Thymus (tissue), 11 donors: ENCODE measurements at regions not wholly inside any gene's neighbourhood (a gene's known extent, or its start where the extent isn't known, plus 50 kb on each side); places are given as distances from the start of the nearest gene placed in this dataset.
"Not testable (repeated sequence)": the region's sequence is repeated elsewhere in the genome, so short reads cannot be mapped to it uniquely, and the experiment has no call there.

Experiments used
- DNase-seq, 9 donors: peaks; one replicate each; pipeline ENCODE4 v3.0.0-alpha.2; 2013; ENCODE audit warnings: low spot score in 9 of 9, low read depth in 6 of 9, missing footprints in 1 of 9
- H3K27ac ChIP-seq, 2 donors: one replicate each; pipeline ENCODE4 v1.5.1; 2013; ENCODE audit warnings: control low read depth in 1 of 2, low read depth in 1 of 2, low read length in 1 of 2, mild to moderate bottlenecking in 1 of 2, moderate library complexity in 1 of 2
- H3K27me3 ChIP-seq, 2 donors: one replicate each; pipeline ENCODE4 v1.5.1; 2013; ENCODE audit warnings: low read length in 1 of 2; ENCODE audit not compliant: control insufficient read depth in 2 of 2, insufficient read depth in 1 of 2
- H3K36me3 ChIP-seq, 2 donors: one replicate each; pipeline ENCODE4 v1.5.1; 2013; ENCODE audit warnings: low read length in 1 of 2, mild to moderate bottlenecking in 1 of 2, moderate library complexity in 1 of 2; ENCODE audit not compliant: control insufficient read depth in 2 of 2, insufficient read depth in 2 of 2
- H3K4me1 ChIP-seq, 2 donors: one replicate each; pipeline ENCODE4 v1.5.1; 2013; ENCODE audit warnings: low read length in 2 of 2; ENCODE audit not compliant: control insufficient read depth in 2 of 2, insufficient read depth in 2 of 2
- H3K4me3 ChIP-seq, 2 donors: one replicate each; pipeline ENCODE4 v1.5.1; 2013; ENCODE audit warnings: low read length in 2 of 2, control low read depth in 1 of 2, mild to moderate bottlenecking in 1 of 2
- H3K9me3 ChIP-seq, 2 donors: one replicate each; pipeline ENCODE4 v1.5.1; 2013; ENCODE audit warnings: low read length in 1 of 2, mild to moderate bottlenecking in 1 of 2; ENCODE audit not compliant: control insufficient read depth in 2 of 2, insufficient read depth in 1 of 2
- WGBS: extraction: QIAGEN DNeasy Blood & Tissue Kit; methylation state at CpG from one replicate; pipeline ENCODE4 v1.1.7; 2013; 5-methylcytosine and 5-hydroxymethylcytosine counted together
- donor health status: healthy.

DNA sequence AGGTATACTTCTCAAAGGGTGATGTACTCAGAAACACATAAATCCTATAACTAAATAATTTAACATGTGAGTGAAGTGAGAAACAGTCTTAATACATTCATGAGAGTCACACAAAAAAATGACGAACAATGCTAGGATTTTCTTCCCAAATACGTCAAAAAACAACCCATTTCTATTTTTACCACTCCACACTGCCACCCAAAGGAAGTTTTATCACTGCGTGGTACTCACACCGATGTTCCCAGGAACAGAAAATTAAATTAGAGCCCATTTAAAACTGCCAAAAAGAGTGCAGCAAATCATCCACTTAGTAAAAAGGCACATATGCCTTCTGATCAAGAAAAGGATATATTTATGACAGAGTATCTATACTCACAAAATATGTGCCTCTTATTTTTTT is 710.9 kb upstream of the FAT3 start:
- no peak for DNase-seq
- H3K4me3 ChIP-seq = no peak overlapping the region
- WGBS = 31% methylated on average over 4 of the region's 4 CpGs

DNA sequence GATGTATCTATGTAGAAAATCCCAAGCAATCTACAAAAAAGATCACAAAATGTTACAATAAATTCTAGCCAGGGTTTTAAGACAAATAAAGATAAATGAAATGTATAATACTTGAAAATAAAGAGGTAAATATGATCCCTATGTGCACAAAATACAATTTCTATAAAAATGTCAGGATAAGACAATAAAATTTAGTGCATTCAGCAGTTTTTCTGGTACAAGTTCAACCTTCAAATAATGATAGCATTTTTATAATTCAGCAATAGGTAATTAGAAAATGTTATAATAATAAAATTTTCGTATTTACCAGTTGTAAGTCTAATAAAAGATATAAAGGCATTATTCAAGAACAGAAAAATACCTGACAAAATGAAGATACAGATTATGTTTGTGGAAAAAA is 726.8 kb upstream of the FAT3 start:
- WGBS = 90% methylated on average over 1 of the region's 1 CpG
- Histone ChIP-seq H3K9me3 (no peaks in the 10 kb centered on the region), H3K36me3 (no peaks in the 10 kb centered on the region), H3K4me3 (no peak overlapping the region), H3K27me3 (no peaks in the 10 kb centered on the region), H3K4me1 (no peaks in the 10 kb centered on the region), H3K27ac (no peak overlapping the region)
- DNase-seq = no peak

More for the DNA sequence above, 710.9 kb upstream of the FAT3 start:
- Histone ChIP-seq H3K4me1 (no peaks in the 10 kb centered on the region), H3K27me3 (no peaks in the 10 kb centered on the region), H3K9me3 (no peaks in the 10 kb centered on the region), H3K27ac (no peak overlapping the region), H3K36me3 (no peaks in the 10 kb centered on the region)

DNA sequence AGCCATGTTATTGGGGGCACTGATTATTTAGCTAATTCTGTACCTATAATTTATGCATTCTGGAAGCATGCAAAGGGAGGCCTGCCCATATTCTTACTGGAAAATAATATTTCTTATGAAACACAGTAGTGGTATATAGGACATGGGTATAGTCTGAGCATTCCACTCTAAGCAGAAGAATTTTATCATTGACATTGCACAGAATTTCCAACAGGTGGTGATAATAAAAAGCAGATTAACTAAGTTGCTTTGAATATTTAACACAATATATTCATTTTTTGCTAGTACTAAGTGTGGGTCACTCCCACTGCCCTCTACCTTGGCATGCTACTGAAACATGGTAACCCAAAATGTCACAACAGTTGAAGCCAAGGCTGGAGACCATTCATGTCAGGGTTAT is 728.8 kb upstream of the FAT3 start:
- no peak for DNase-seq
- no peaks in the 10 kb centered on the region for H3K27me3 ChIP-seq
- no peaks in the 10 kb centered on the region for H3K36me3 ChIP-seq
- no peak overlapping the region for H3K4me3 ChIP-seq
- H3K9me3 ChIP-seq = no peaks in the 10 kb centered on the region
- H3K27ac ChIP-seq = no peak overlapping the region
- no peaks in the 10 kb centered on the region for H3K4me1 ChIP-seq

DNA sequence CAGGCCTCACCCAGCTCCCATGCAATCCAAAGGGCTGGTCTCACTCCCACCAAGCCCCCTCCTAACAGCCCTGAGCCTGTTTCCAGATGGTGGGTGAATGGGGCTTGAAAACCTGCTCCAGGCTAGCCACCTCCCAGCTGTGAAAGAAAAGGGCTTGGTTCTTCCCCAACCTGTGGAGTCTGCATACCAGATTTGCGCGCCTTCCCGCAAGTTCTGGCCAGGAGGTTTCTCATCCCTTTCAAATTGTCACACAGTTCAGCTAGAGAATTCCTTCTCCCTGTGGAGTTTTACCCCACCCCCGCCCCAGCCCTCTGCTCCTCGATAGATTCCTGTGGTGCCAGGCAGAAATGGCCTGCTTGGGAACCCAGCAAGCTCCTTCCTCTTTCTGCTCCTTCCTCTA is 734.6 kb upstream of the FAT3 start:
- DNase-seq = no peak
- 65% methylated on average over 5 of the region's 5 CpGs for WGBS
- Histone ChIP-seq H3K36me3 (no peaks in the 10 kb centered on the region), H3K27ac (no peak overlapping the region), H3K9me3 (no peaks in the 10 kb centered on the region), H3K27me3 (no peaks in the 10 kb centered on the region), H3K4me3 (no peak overlapping the region), H3K4me1 (no peaks in the 10 kb centered on the region)

DNA sequence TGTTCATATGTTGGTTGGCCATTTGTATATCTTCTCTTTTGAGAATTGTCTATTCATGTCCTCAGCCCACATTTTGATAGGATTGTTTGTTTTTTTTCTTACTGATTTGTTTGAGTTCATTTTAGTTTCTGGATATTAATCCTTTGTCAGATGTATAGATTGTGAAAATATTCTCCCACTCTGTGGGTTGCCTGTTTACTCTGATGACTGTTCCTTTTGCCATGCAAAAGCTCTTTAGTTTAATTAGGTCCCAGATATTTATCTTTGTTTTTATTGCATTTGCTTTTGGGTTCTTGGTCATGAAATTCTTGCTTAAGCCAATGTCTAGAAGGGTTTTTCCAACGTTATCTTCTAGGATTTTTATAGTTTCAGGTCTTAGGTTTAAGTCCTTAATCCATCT is 740.7 kb upstream of the FAT3 start:
- not testable (repeated sequence) for H3K36me3 ChIP-seq, H3K27me3 ChIP-seq

DNA sequence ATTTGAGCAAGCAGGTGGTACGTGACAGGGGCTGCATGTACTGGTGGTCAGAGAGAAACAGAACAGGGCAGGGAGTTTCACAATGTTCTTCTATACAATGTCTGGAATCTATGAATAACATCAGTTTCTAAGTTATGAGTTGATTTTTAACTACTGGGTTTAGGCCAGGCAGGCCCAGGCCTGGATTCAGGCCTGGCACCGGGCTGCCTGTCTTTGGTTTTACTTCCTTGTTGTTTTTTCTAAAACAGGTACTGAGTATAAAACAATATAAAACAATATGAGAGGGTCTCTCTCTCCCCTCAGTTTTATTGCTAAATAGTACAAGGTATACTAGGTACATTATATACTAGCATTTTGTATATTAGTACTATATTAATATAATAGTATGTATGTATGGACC is 742.7 kb upstream of the FAT3 start:
- WGBS = 91% methylated on average over 2 of the region's 2 CpGs
- H3K27ac ChIP-seq, H3K9me3 ChIP-seq, H3K4me3 ChIP-seq, H3K36me3 ChIP-seq, H3K4me1 ChIP-seq, H3K27me3 ChIP-seq, DNase-seq: not testable (repeated sequence)

More for the DNA sequence above, 740.7 kb upstream of the FAT3 start:
- not testable (repeated sequence) for H3K4me1 ChIP-seq, H3K9me3 ChIP-seq, H3K4me3 ChIP-seq, H3K27ac ChIP-seq, DNase-seq
- WGBS = 77% methylated on average over 1 of the region's 1 CpG

DNA sequence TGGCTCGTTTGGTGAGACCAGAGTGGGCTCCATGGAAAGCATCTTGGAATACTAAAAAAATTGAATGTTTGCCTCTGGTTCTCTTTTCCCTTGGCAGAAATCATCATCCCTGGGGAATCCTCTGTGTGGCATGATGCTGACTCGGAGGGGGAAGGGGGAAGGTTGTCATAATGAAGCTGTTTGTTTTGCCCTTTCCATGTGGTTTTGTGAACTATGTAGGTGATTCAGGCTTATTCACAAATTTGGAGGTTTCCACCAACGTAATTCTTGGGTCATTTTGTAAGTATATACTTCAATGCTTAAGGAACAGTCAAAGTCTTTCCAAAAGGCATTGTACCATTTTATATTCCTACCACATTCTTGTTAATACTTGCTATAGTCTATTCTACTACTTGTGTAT is 754.0 kb upstream of the FAT3 start:
- WGBS = 72% methylated on average over 3 of the region's 3 CpGs
- Histone ChIP-seq H3K4me1 (no peaks in the 10 kb centered on the region), H3K9me3 (no peaks in the 10 kb centered on the region), H3K4me3 (no peak overlapping the region), H3K27ac (no peak overlapping the region), H3K27me3 (no peaks in the 10 kb centered on the region), H3K36me3 (no peaks in the 10 kb centered on the region)
- no peak for DNase-seq

DNA sequence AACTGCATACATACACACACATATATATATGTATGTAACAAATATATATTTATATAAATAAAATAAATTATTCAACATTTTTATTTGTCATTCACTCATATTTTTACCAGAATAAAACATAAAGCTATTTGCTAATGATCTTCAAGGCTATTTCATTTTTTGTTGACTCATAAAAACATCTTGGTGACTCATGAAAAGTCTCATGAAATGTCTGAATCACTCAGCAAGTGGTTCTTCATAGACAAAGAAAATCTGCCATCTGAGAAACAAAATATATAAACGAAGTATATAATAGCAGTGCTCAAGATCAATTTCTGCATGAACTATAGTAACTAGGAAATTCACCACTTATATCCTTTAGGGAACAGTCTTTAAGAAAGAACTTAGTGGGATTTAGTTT is 764.8 kb upstream of the FAT3 start:
- H3K36me3 ChIP-seq = no peaks in the 10 kb centered on the region
- no peaks in the 10 kb centered on the region for H3K9me3 ChIP-seq
- H3K27me3 ChIP-seq = no peaks in the 10 kb centered on the region
- no peak overlapping the region for H3K27ac ChIP-seq
- 80% methylated on average over 1 of the region's 1 CpG for WGBS
- H3K4me3 ChIP-seq = no peak overlapping the region
- no peak for DNase-seq
- no peaks in the 10 kb centered on the region for H3K4me1 ChIP-seq

DNA sequence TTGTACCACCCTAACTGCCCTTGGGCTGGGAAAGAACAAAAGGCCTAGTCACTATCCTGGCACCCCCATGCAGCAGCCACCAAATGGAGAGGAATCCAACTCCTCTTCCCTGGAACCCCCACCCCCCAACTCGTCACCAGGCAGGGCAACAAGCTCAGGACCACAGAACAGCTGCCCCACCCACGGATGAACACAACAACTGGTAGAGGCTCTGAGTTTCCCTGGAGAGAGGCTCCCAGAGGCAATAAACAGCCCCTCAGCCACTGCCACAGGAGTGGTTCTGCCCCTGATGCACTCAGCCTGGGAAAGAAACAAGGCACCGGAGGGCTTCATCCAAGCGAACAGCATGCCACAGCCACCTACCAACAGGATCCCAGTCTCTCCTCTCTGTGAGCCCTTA is 778.4 kb upstream of the FAT3 start:
- Histone ChIP-seq H3K36me3 (no peaks in the 10 kb centered on the region), H3K9me3 (peaks cover 0 to 12% of the 10 kb centered on the region in 2 donors), H3K27ac (no peak overlapping the region), H3K27me3 (no peaks in the 10 kb centered on the region), H3K4me1 (no peaks in the 10 kb centered on the region), H3K4me3 (no peak overlapping the region)
- 82% methylated on average over 4 of the region's 4 CpGs for WGBS
- DNase-seq = no peak

DNA sequence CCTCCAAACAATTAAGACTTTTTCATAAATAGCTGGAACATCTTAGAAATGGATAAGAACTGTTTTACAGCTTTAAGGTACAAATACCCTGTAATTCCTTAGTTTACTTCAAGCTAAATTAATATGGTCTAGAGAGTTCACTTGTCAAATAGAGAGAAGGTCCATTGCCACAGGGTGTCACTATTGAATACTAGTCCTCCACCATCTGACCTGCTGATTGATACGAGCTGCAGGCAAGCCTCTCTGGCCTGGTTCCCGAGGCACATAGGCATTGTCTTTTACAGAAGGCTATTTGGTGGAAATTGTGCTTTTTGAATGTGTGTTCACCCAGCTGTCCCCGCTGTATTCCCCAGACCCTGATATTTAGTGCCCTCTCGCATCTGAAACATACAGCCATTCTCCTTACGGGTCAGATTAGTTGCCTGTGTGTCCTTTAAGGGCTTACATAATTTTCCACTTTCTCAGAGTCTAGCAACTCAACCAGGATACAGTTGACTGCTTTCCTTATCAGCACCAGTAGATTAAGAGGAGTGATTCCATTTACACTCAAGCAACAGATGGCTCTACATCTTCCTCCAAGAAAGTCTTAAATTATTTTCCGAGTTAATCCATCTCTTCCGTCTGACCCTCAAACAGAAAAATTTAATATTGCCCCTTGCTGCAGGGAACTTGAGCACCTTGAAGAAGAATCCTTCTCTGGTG is 788.8 kb upstream of the FAT3 start:
- WGBS = 79% methylated on average over 7 of the region's 7 CpGs
- H3K27ac ChIP-seq = no peak overlapping the region

More for the DNA sequence above, 788.8 kb upstream of the FAT3 start:
- Histone ChIP-seq H3K27me3 (no peaks in the 10 kb centered on the region), H3K4me3 (no peak overlapping the region), H3K36me3 (no peaks in the 10 kb centered on the region), H3K9me3 (peaks cover 0 to 8% of the 10 kb centered on the region in 2 donors), H3K4me1 (no peaks in the 10 kb centered on the region)
- DNase-seq = no peak
